ENCODE measurements at regions not wholly inside any gene's neighbourhood (a gene's known extent, or its start where the extent isn't known, plus 50 kb on each side); places are given as distances from the start of the nearest gene placed in this dataset.

DNA sequence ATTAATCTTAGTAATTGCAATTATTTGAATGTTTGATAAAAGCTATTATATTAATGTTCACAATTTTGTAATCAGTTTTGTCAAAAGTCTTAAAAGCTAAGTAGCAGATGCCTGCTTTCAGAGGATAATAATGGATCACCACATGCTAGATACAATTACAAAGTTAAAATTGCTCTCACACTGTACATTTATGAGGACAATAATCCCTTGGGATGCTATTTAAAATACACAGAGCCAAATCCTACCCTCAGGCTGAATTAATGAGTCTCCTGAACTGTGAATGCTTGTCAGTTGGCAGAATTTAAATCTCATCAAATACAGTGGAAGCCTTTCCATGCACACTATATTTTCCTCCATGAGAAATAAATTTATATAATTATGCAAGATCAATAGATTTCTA, 153.3 kb upstream of the SYNCRIP start:
- TF ChIP-seq EP300 (IDR thresholded peaks at IDR 0.05): no peak
- TF ChIP-seq, protein P1, sequence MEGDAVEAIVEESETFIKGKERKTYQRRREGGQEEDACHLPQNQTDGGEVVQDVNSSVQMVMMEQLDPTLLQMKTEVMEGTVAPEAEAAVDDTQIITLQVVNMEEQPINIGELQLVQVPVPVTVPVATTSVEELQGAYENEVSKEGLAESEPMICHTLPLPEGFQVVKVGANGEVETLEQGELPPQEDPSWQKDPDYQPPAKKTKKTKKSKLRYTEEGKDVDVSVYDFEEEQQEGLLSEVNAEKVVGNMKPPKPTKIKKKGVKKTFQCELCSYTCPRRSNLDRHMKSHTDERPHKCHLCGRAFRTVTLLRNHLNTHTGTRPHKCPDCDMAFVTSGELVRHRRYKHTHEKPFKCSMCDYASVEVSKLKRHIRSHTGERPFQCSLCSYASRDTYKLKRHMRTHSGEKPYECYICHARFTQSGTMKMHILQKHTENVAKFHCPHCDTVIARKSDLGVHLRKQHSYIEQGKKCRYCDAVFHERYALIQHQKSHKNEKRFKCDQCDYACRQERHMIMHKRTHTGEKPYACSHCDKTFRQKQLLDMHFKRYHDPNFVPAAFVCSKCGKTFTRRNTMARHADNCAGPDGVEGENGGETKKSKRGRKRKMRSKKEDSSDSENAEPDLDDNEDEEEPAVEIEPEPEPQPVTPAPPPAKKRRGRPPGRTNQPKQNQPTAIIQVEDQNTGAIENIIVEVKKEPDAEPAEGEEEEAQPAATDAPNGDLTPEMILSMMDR (IDR thresholded peaks at IDR 0.05): no peak
